H9 (cell line): ENCODE measurements at regions not wholly inside any gene's neighbourhood (a gene's known extent, or its start where the extent isn't known, plus 50 kb on each side); places are given as distances from the start of the nearest gene placed in this dataset.

Source experiments
- DNase-seq: peaks from one replicate; pipeline ENCODE4 v3.0.0-alpha.2; 2017
- H2AFZ ChIP-seq: one replicate; pipeline ENCODE4 v1.6.1; 2013; ENCODE audit warnings: mild to moderate bottlenecking, low read length, control low read depth, moderate library complexity
- H2AK5ac ChIP-seq: 2 replicates; pipeline ENCODE4 v1.6.1; 2013; ENCODE audit warnings: low read length, control low read depth, mixed read lengths; ENCODE audit not compliant: insufficient read length
- H2BK120ac ChIP-seq: one replicate; pipeline ENCODE4 v1.6.1; 2013; ENCODE audit warnings: low read depth, mild to moderate bottlenecking, low read length, control low read depth, inconsistent platforms; ENCODE audit not compliant: poor library complexity, severe bottlenecking
- H2BK12ac ChIP-seq: 2 replicates; pipeline ENCODE4 v1.6.1; 2013; ENCODE audit warnings: low read length, control low read depth, mixed read lengths, low read depth; ENCODE audit not compliant: insufficient read length
- H2BK15ac ChIP-seq: 2 replicates; pipeline ENCODE4 v1.6.1; 2013; ENCODE audit warnings: low read depth, low read length, control low read depth
- H2BK20ac ChIP-seq: one replicate; pipeline ENCODE4 v1.6.1; 2013; ENCODE audit warnings: low read depth, mild to moderate bottlenecking, low read length, control low read depth, inconsistent platforms; ENCODE audit not compliant: poor library complexity, severe bottlenecking
- H2BK5ac ChIP-seq: 2 replicates; pipeline ENCODE4 v1.6.1; 2013; ENCODE audit warnings: low read length, control low read depth, mixed read lengths; ENCODE audit not compliant: insufficient read length
- H3K14ac ChIP-seq: 2 replicates; pipeline ENCODE4 v1.6.1; 2013; ENCODE audit warnings: low read length, control low read depth; ENCODE audit not compliant: insufficient read depth
- H3K18ac ChIP-seq: 2 replicates; pipeline ENCODE4 v1.6.1; 2013; ENCODE audit warnings: low read depth, mild to moderate bottlenecking, mixed read lengths, low read length, control low read depth; ENCODE audit not compliant: insufficient read length
- H3K23ac ChIP-seq: 2 replicates; pipeline ENCODE4 v1.6.1; 2013; ENCODE audit warnings: low read length, control low read depth, mixed read lengths, low read depth; ENCODE audit not compliant: insufficient read length
- H3K23me2 ChIP-seq: 2 replicates; pipeline ENCODE4 v1.6.1; 2013; ENCODE audit warnings: low read depth, mild to moderate bottlenecking, mixed read lengths, low read length, control low read depth; ENCODE audit not compliant: insufficient read length, poor library complexity, severe bottlenecking
- H3K27ac ChIP-seq: 2 replicates; pipeline ENCODE4 v1.5.1; 2013; ENCODE audit warnings: low read length, control low read depth, mixed read lengths, low read depth; ENCODE audit not compliant: insufficient read length
- H3K27me3 ChIP-seq: 2 replicates; pipeline ENCODE4 v1.6.1; 2013; ENCODE audit warnings: low read length, control low read depth, inconsistent platforms; ENCODE audit not compliant: insufficient read depth
- H3K4ac ChIP-seq: 2 replicates; pipeline ENCODE4 v1.6.1; 2013; ENCODE audit warnings: low read depth, mild to moderate bottlenecking, control low read depth, inconsistent platforms, low read length, moderate library complexity
- H3K4me1 ChIP-seq: 2 replicates; pipeline ENCODE4 v1.6.1; 2013; ENCODE audit warnings: low read length, control low read depth, inconsistent platforms; ENCODE audit not compliant: insufficient read depth
- H3K4me2 ChIP-seq: 2 replicates; pipeline ENCODE4 v1.6.1; 2013; ENCODE audit warnings: low read length, control low read depth, mixed read lengths; ENCODE audit not compliant: insufficient read length, insufficient read depth
- H3K56ac ChIP-seq: 2 replicates; pipeline ENCODE4 v1.6.1; 2013; ENCODE audit warnings: low read depth, mild to moderate bottlenecking, mixed read lengths, low read length, control low read depth; ENCODE audit not compliant: insufficient read length
- H3K79me1 ChIP-seq: 2 replicates; pipeline ENCODE4 v1.6.1; 2013; ENCODE audit warnings: low read depth, mild to moderate bottlenecking, moderate library complexity, low read length, control low read depth, inconsistent platforms; ENCODE audit not compliant: insufficient read depth, poor library complexity, severe bottlenecking
- H3K79me2 ChIP-seq: 2 replicates; pipeline ENCODE4 v1.6.1; 2013; ENCODE audit warnings: low read length, control low read depth, inconsistent platforms; ENCODE audit not compliant: insufficient read depth
- H3K9ac ChIP-seq: 2 replicates; pipeline ENCODE4 v1.6.1; 2013; ENCODE audit warnings: low read length, control low read depth, mixed read lengths; ENCODE audit not compliant: insufficient read length; ENCODE audit errors: extremely low read depth
- H3K9me3 ChIP-seq: one replicate; pipeline ENCODE4 v1.6.1; 2013; ENCODE audit warnings: low read depth, low read length, inconsistent platforms; ENCODE audit not compliant: control insufficient read depth
- H3T11ph ChIP-seq: one replicate; pipeline ENCODE4 v1.6.1; 2013; ENCODE audit warnings: mild to moderate bottlenecking, low read length, control low read depth, inconsistent platforms
- H4K20me1 ChIP-seq: one replicate; pipeline ENCODE4 v1.6.1; 2013; ENCODE audit not compliant: control insufficient read depth, insufficient read length, insufficient read depth
- H4K5ac ChIP-seq: 2 replicates; pipeline ENCODE4 v1.6.1; 2013; ENCODE audit warnings: low read depth, mild to moderate bottlenecking, mixed read lengths, low read length, control low read depth; ENCODE audit not compliant: insufficient read length
- H4K8ac ChIP-seq: replicated peaks from 2 replicates; pipeline ENCODE4 v1.6.1; 2013; ENCODE audit warnings: low read length, control low read depth, mixed read lengths, low read depth; ENCODE audit not compliant: insufficient read length
- H4K91ac ChIP-seq: 2 replicates; pipeline ENCODE4 v1.6.1; 2013; ENCODE audit warnings: low read depth, mild to moderate bottlenecking, moderate library complexity, mixed read lengths, low read length, control low read depth; ENCODE audit not compliant: insufficient read length
- H3K27ac Mint-ChIP-seq, 3 experiments: 2 replicates in 2 of 3; 3 replicates in 1 of 3; pipeline ENCODE4 v1.8.0; 2020 to 2021; ENCODE audit warnings: mixed read lengths in 3 of 3, mild to moderate bottlenecking in 1 of 3, moderate library complexity in 1 of 3
- H3K27me3 Mint-ChIP-seq: 2 replicates; pipeline ENCODE4 v1.8.0; 2021; ENCODE audit warnings: low read depth, mild to moderate bottlenecking, moderate library complexity, mixed read lengths
- H3K36me3 Mint-ChIP-seq, 3 experiments: 2 replicates in 2 of 3; 3 replicates in 1 of 3; pipeline ENCODE4 v1.8.0; 2020 to 2021; ENCODE audit warnings: low read depth in 3 of 3, mixed read lengths in 3 of 3; ENCODE audit not compliant: insufficient read depth in 1 of 3
- H3K4me1 Mint-ChIP-seq, 2 experiments: 2 replicates each; pipeline ENCODE4 v1.8.0; 2020; ENCODE audit warnings: mixed read lengths in 2 of 2
- H3K4me3 Mint-ChIP-seq, 2 experiments: 2 replicates in 1 of 2; 3 replicates in 1 of 2; pipeline ENCODE4 v1.8.0; 2020 to 2021; ENCODE audit warnings: mild to moderate bottlenecking in 2 of 2, mixed read lengths in 2 of 2, moderate library complexity in 1 of 2
- H3K9me3 Mint-ChIP-seq, 2 experiments: 2 replicates in 1 of 2; 3 replicates in 1 of 2; pipeline ENCODE4 v1.8.0; 2020; ENCODE audit warnings: mild to moderate bottlenecking in 2 of 2, mixed read lengths in 2 of 2, moderate library complexity in 1 of 2
- CTCF ChIP-seq: fragments of 200-600 bp; sonication (generic); conservative IDR thresholded peaks from 3 replicates; pipeline ENCODE4 v1.8.0; 2021; ENCODE audit warnings: antibody characterized with exemption, mild to moderate bottlenecking

GRCh38 chr6:50369996-50370395 lies 320.3 kb upstream of the DEFB112 start:
- no peak overlapping the region for H2BK20ac ChIP-seq
- H3K4me2 ChIP-seq: no peak overlapping the region
- no peaks in the 10 kb centered on the region for H3K79me2 ChIP-seq
- Mint-ChIP-seq H3K4me3 (no peak overlapping the region), H3K27ac (no peak overlapping the region), H3K36me3 (no peaks in the 10 kb centered on the region), H3K27me3 (no peaks in the 10 kb centered on the region; the same call in 1 of the 2 replicates), H3K4me1 (no peaks in the 10 kb centered on the region), H3K9me3 (0 out of 5 replicates have a peak, but pooled peaks cover 0 to 2% of the 10 kb centered on the region in 2 experiments)
- no peak overlapping the region for H3K23ac ChIP-seq
- H4K20me1 ChIP-seq: no peaks in the 10 kb centered on the region
- no peak overlapping the region for H3K9ac ChIP-seq
- H3T11ph ChIP-seq: no peak overlapping the region
- no peaks in the 10 kb centered on the region for H3K23me2 ChIP-seq
- H3K4ac ChIP-seq: no peak overlapping the region
- no peak overlapping the region for H4K91ac ChIP-seq
- H3K18ac ChIP-seq: no peak overlapping the region
- no peak overlapping the region for H4K5ac ChIP-seq
- no peak overlapping the region for H3K56ac ChIP-seq
- no peak overlapping the region for H2AK5ac ChIP-seq
- H3K79me1 ChIP-seq: no peaks in the 10 kb centered on the region
- H2BK15ac ChIP-seq: no peak overlapping the region
- no peaks in the 10 kb centered on the region for H3K4me1 ChIP-seq
- H3K27ac ChIP-seq: no peak overlapping the region
- no peaks in the 10 kb centered on the region for H3K9me3 ChIP-seq
- no peak for DNase-seq
- H3K27me3 ChIP-seq: no peaks in the 10 kb centered on the region
- H2AFZ ChIP-seq: no peak overlapping the region
- no peak overlapping the region for H2BK120ac ChIP-seq
- no peak overlapping the region for H2BK5ac ChIP-seq
- H3K14ac ChIP-seq: no peak overlapping the region
- no peak overlapping the region for H2BK12ac ChIP-seq
- H4K8ac ChIP-seq: no peak overlapping the region
- TF ChIP-seq CTCF: no peak
